PC-3 (cell line): ENCODE measurements at regions not wholly inside any gene's neighbourhood (a gene's known extent, or its start where the extent isn't known, plus 50 kb on each side); places are given as distances from the start of the nearest gene placed in this dataset.
"Not testable (repeated sequence)": the region's sequence is repeated elsewhere in the genome, so short reads cannot be mapped to it uniquely, and the experiment has no call there.

ENCODE experiments used
- ATAC-seq: fragments of 200-7000 bp; cut with Tn5 transposase; 2 replicates; pipeline ENCODE4 v1.9.1; 2020; ENCODE audit warnings: mild to moderate bottlenecking, moderate library complexity
- BruUV-seq: library from RNA; stranded (reverse); fragments of 400-500 nt; replicated peaks from 2 replicates; lab custom pipeline; 2021; lab: Mats Ljungman, UMichigan
- CTCF ChIA-PET: fragments of 300-600 bp; sonication (Branson Sonifier 250); formaldehyde crosslinking; loops from one replicate; lab custom pipeline; 2022; ENCODE audit warnings: antibody characterized with exemption; lab: Charles Lee
- POLR2A ChIA-PET: fragments of 300-600 bp; sonication (Branson Sonifier 250); formaldehyde crosslinking; loops from one replicate; lab custom pipeline; 2022; ENCODE audit warnings: antibody characterized with exemption; ENCODE audit not compliant: unreplicated experiment; lab: Charles Lee
- DNase-seq: peaks from one replicate; pipeline ENCODE4 v3.0.0-alpha.2; 2015
- H2AFZ ChIP-seq: fragments of 300-600 bp; sonication (generic); 2 replicates; pipeline ENCODE4 v1.6.0; 2016; ENCODE audit warnings: antibody characterized with exemption, low read length
- H3F3A ChIP-seq: fragments of 300-600 bp; sonication (generic); one replicate; pipeline ENCODE4 v1.6.0; 2017; ENCODE audit warnings: antibody characterized with exemption, low read length, control low read depth, mild to moderate bottlenecking; ENCODE audit not compliant: unreplicated experiment
- H3K27ac ChIP-seq: fragments of 300-600 bp; sonication (generic); 2 replicates; pipeline ENCODE4 v1.5.1; 2016; ENCODE audit warnings: mild to moderate bottlenecking, low read length
- H3K27me3 ChIP-seq: fragments of 300-600 bp; sonication (generic); 2 replicates; pipeline ENCODE4 v1.6.1; 2016; ENCODE audit warnings: low read length, mixed read lengths
- H3K36me3 ChIP-seq: fragments of 300-600 bp; sonication (generic); 2 replicates; pipeline ENCODE4 v1.6.1; 2016; ENCODE audit warnings: low read depth, mixed run types, low read length, mixed read lengths
- H3K4me1 ChIP-seq: fragments of 300-600 bp; sonication (generic); 2 replicates; pipeline ENCODE4 v1.5.1; 2016; ENCODE audit warnings: low read length; ENCODE audit not compliant: insufficient read depth
- H3K4me2 ChIP-seq: fragments of 300-600 bp; sonication (generic); 2 replicates; pipeline ENCODE4 v1.6.0; 2016; ENCODE audit warnings: low read length
- H3K4me3 ChIP-seq: fragments of 300-600 bp; sonication (generic); 2 replicates; pipeline ENCODE4 v1.5.1; 2016; ENCODE audit warnings: mild to moderate bottlenecking, low read length, mixed read lengths
- H3K79me2 ChIP-seq: fragments of 300-600 bp; sonication (generic); 2 replicates; pipeline ENCODE4 v1.6.1; 2017; ENCODE audit warnings: low read length, mixed read lengths
- H3K9ac ChIP-seq: fragments of 300-600 bp; sonication (generic); 2 replicates; pipeline ENCODE4 v1.6.0; 2016; ENCODE audit warnings: mild to moderate bottlenecking, low read length
- H3K9me2 ChIP-seq: fragments of 300-600 bp; sonication (generic); replicated peaks from 2 replicates; pipeline ENCODE4 v1.6.1; 2016; ENCODE audit warnings: mixed run types, low read length, mixed read lengths
- H3K9me3 ChIP-seq: fragments of 300-600 bp; sonication (generic); 2 replicates; pipeline ENCODE4 v1.6.1; 2016; ENCODE audit warnings: low read length, mixed read lengths
- H4K20me1 ChIP-seq: fragments of 300-600 bp; sonication (generic); 2 replicates; pipeline ENCODE4 v1.6.1; 2016; ENCODE audit warnings: low read length, mixed read lengths
- EZH2 ChIP-seq: fragments of 300-600 bp; sonication (generic); IDR thresholded peaks from one replicate; pipeline ENCODE4 v1.6.1; 2017; ENCODE audit warnings: antibody characterized with exemption, mild to moderate bottlenecking, low read length; ENCODE audit not compliant: unreplicated experiment
- EZH2phosphoT487 ChIP-seq: fragments of 300-600 bp; sonication (generic); IDR thresholded peaks from 2 replicates; pipeline ENCODE4 v1.6.1; 2018; ENCODE audit warnings: mild to moderate bottlenecking, antibody characterized with exemption, low read length, borderline replicate concordance
- intact Hi-C: fragments of 100-400 bp; cut with micrococcal nuclease; formaldehyde crosslinking; loops from 2 replicates; pipeline ENCODE4 v1.9.0; 2023
- TF ChIP-seq, protein P1 (sequence below): fragments of 300-600 bp; sonication (generic); conservative IDR thresholded peaks from 2 replicates; pipeline ENCODE4 v1.5.1; 2017; ENCODE audit warnings: antibody characterized with exemption, low read depth, mild to moderate bottlenecking, low read length

DNA sequence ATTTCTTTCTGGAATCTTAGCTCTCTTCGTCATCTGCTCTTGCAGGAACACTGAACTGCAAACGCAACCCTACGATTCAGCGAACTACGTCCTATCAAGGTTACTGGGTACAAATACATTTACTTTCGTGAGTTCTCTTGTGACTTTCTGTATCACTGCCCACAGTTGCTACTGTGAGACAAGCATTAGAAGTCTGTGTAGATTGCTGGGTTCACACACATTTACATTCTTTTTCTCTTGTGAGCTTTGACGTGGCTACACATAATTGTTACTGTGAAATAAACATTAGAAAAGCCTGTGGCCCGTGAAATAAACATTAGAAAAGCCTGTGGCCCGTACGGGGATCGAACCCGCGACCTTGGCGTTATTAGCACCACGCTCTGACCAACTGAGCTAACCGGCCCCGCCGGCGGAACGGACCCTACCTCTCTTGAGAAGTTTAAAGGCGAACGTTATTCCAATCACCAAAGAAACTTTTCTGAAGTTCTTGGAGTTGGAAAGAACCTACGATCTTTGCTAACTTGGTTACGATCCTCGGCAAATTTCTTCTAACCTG, 61.2 kb upstream of the ZNF322 start:
- H3K4me1 ChIP-seq, H3K9me2 ChIP-seq, intact Hi-C loops, H3K4me3 ChIP-seq, H3K27ac ChIP-seq, POLR2A ChIA-PET, CTCF ChIA-PET, H3F3A ChIP-seq, BruUV-seq, H3K27me3 ChIP-seq, H3K9ac ChIP-seq, H2AFZ ChIP-seq, ATAC-seq, DNase-seq, H4K20me1 ChIP-seq, H3K9me3 ChIP-seq, H3K36me3 ChIP-seq, H3K4me2 ChIP-seq, H3K79me2 ChIP-seq: not testable (repeated sequence)

DNA sequence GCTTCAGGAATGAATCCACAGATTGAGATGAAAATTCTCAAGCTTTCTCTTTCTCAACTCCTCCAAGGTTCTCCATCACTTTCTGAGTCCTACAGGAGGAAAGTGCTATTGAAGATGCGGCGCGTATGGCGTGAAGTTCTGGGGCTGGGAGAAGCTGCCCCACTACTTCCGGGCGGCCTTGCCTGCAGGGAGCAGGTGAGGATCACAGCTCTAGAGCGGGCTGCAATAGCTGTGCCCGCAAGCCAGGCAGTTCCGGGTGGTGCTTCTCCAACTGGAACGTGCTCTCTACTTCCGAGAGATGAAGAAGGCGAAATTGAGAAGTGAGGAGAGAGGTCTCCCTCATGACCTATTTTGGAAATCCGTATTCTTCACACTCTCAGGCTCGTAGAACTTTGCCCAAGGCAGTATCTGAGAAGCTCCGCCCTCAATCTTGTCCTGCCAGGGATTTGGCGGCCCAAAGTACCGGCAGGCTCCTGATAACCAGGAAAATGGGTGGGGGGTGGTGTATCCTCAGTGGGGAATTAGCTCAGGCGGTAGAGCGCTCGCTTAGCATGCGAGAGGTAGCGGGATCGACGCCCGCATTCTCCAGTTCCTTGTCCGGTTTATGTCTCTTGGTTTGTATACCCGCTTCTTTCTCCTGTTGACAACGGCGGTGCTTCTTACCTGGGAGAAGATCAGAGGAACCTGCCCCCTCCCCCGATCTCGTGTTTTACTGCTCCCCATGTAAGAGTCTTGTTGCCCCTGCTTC, 70.6 kb upstream of the ZNF322 start:
- H3K4me3 ChIP-seq, H3K4me1 ChIP-seq, H3K4me2 ChIP-seq, DNase-seq, ATAC-seq, intact Hi-C loops, H3K9me3 ChIP-seq, H3K9ac ChIP-seq, BruUV-seq, H3K79me2 ChIP-seq, H3F3A ChIP-seq, H3K36me3 ChIP-seq, H3K27me3 ChIP-seq, POLR2A ChIA-PET, H3K9me2 ChIP-seq, H2AFZ ChIP-seq, CTCF ChIA-PET, H3K27ac ChIP-seq, H4K20me1 ChIP-seq: not testable (repeated sequence)

DNA sequence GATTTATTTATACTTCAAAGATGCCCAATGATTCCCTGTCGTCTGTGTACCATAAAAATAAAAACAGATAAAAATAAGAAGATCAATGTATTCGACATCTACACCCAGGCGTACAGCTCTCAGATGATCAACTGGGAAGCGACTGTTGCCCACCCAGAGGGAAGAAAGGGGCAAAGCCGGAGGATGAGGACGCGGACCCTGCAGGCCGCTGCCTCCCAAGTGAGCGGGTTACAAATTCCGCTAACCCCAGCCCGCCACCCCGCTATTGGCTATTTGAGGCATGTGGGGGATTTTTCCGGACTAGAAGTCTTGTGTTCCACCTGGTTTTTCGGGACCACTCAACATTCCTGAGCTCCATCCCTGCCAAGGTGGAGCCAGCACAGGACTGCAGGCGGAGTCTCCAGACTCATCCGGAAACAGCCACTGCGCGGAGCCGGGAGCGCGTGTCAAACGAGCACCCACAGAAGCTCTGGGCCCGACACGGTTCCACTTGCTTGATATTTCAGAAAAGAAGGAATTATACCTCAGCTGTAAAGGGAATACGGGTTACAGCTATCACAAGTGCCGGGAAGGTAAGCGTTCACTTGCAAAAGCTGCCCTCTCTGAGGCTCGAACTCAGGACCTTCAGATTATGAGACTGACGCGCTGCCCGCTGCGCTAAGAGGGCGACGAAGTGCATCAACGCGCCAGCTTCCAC, 75.4 kb upstream of the ZNF322 start:
- not testable (repeated sequence) for DNase-seq

DNA sequence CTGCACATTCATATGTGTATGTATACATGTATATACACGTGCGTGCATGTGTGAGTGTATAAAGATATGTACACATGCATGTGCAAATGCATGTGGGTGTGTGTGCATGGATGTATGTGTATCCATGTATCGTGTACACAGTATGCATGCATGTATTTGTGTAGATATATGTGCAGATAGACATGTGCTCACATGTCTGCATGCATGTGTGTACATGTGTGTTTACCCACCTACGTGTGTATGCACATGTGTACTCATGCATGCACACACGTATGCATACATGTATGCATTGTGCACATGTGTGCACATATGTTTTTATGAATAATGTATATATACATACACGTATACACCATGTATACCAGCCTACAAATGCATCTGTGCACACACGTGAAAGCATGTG, 80.3 kb upstream of the ZNF322 start:
- CTCF ChIA-PET: no interaction called here
- peaks cover 4% of the 10 kb centered on the region for H3F3A ChIP-seq
- no peaks in the 10 kb centered on the region for H3K36me3 ChIP-seq
- H2AFZ ChIP-seq: no peak overlapping the region
- no peak overlapping the region for H3K4me3 ChIP-seq
- no peaks in the 10 kb centered on the region for H3K79me2 ChIP-seq
- no TSS peak for BruUV-seq
- no peaks in the 10 kb centered on the region for H3K9me2 ChIP-seq
- H3K27me3 ChIP-seq: peaks cover 7% of the 10 kb centered on the region
- H3K9ac ChIP-seq: no peak overlapping the region
- DNase-seq: no peak
- no peak for ATAC-seq
- intact Hi-C loops: no loop called here
- no peak overlapping the region for H3K27ac ChIP-seq
- no peak overlapping the region for H3K4me2 ChIP-seq
- POLR2A ChIA-PET: no interaction called here
- H3K4me1 ChIP-seq: no peaks in the 10 kb centered on the region
- H3K9me3 ChIP-seq: no peaks in the 10 kb centered on the region
- TF ChIP-seq EZH2 (no peak), EZH2phosphoT487 (no peak)
- TF ChIP-seq, protein P1, sequence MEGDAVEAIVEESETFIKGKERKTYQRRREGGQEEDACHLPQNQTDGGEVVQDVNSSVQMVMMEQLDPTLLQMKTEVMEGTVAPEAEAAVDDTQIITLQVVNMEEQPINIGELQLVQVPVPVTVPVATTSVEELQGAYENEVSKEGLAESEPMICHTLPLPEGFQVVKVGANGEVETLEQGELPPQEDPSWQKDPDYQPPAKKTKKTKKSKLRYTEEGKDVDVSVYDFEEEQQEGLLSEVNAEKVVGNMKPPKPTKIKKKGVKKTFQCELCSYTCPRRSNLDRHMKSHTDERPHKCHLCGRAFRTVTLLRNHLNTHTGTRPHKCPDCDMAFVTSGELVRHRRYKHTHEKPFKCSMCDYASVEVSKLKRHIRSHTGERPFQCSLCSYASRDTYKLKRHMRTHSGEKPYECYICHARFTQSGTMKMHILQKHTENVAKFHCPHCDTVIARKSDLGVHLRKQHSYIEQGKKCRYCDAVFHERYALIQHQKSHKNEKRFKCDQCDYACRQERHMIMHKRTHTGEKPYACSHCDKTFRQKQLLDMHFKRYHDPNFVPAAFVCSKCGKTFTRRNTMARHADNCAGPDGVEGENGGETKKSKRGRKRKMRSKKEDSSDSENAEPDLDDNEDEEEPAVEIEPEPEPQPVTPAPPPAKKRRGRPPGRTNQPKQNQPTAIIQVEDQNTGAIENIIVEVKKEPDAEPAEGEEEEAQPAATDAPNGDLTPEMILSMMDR: no peak
- H4K20me1 ChIP-seq: no peaks in the 10 kb centered on the region

More for the DNA sequence above, 75.4 kb upstream of the ZNF322 start:
- H3K36me3 ChIP-seq, H3K4me1 ChIP-seq, H3K27ac ChIP-seq, H3K27me3 ChIP-seq, intact Hi-C loops, H3K4me2 ChIP-seq, ATAC-seq, H2AFZ ChIP-seq, H3K4me3 ChIP-seq, POLR2A ChIA-PET, H4K20me1 ChIP-seq, BruUV-seq, H3K9ac ChIP-seq, H3F3A ChIP-seq, CTCF ChIA-PET, H3K9me3 ChIP-seq, H3K9me2 ChIP-seq, H3K79me2 ChIP-seq: not testable (repeated sequence)
